Fibroblast of lung (primary cell): ENCODE measurements at regions not wholly inside any gene's neighbourhood (a gene's known extent, or its start where the extent isn't known, plus 50 kb on each side); places are given as distances from the start of the nearest gene placed in this dataset.

ENCODE experiments used
- DNase-seq, 2 donors: peaks; one replicate each; pipeline versions ENCODE4 v3.0.0 to v3.0.0-alpha.2; 2010; ENCODE audit warnings: low read depth in 2 of 2
- H2AFZ ChIP-seq: 2 replicates; pipeline ENCODE4 v1.5.1; 2012; ENCODE audit warnings: low read length, control low read depth, inconsistent platforms
- H3K27ac ChIP-seq: 2 replicates; pipeline ENCODE4 v1.5.1; 2011; ENCODE audit warnings: low read length, control low read depth; ENCODE audit not compliant: insufficient read depth
- H3K27me3 ChIP-seq: 2 replicates; pipeline ENCODE4 v1.5.1; 2011; ENCODE audit warnings: mild to moderate bottlenecking, low read length; ENCODE audit not compliant: control insufficient read depth, insufficient read depth
- H3K36me3 ChIP-seq: 2 replicates; pipeline ENCODE4 v1.5.1; 2011; ENCODE audit warnings: low read length; ENCODE audit not compliant: control insufficient read depth, insufficient read depth
- H3K4me1 ChIP-seq: 2 replicates; pipeline ENCODE4 v1.5.1; 2011; ENCODE audit warnings: low read length; ENCODE audit not compliant: control insufficient read depth, insufficient read depth; ENCODE audit errors: extremely low read depth
- H3K4me2 ChIP-seq: 2 replicates; pipeline ENCODE4 v1.5.1; 2011; ENCODE audit warnings: low read length, control low read depth; ENCODE audit not compliant: insufficient read depth; ENCODE audit errors: extremely low read depth
- H3K4me3 ChIP-seq, 4 experiments: fragments of 200-600 bp in 1 of 4; sonication (generic) in 1 of 4; replicated peaks in 1 of 4; 2 replicates each; pipeline ENCODE4 v1.5.1; 2011 to 2016; ENCODE audit warnings: low read length in 4 of 4, low read depth in 3 of 4, mild to moderate bottlenecking in 3 of 4, control low read depth in 2 of 4, inconsistent platforms in 1 of 4, mixed read lengths in 1 of 4; ENCODE audit not compliant: insufficient read depth in 1 of 4; ENCODE audit errors: control extremely low read depth in 1 of 4
- H3K79me2 ChIP-seq: 2 replicates; pipeline ENCODE4 v1.5.1; 2012; ENCODE audit warnings: mild to moderate bottlenecking, low read length, inconsistent platforms; ENCODE audit not compliant: control insufficient read depth, insufficient read depth
- H3K9ac ChIP-seq: 2 replicates; pipeline ENCODE4 v1.5.1; 2011; ENCODE audit warnings: mild to moderate bottlenecking, low read length, control low read depth; ENCODE audit not compliant: insufficient read depth
- H3K9me3 ChIP-seq: 2 replicates; pipeline ENCODE4 v1.5.1; 2012; ENCODE audit warnings: low read depth, low read length; ENCODE audit not compliant: control insufficient read depth, insufficient read depth
- H4K20me1 ChIP-seq: 2 replicates; pipeline ENCODE4 v1.5.1; 2011; ENCODE audit warnings: low read length; ENCODE audit not compliant: control insufficient read depth, insufficient read depth; ENCODE audit errors: extremely low read depth
- CTCF ChIP-seq, 2 donors: IDR thresholded peaks in 1 of 2; conservative IDR thresholded peaks in 1 of 2; 1 replicate in 1 of 2; 2 replicates in 1 of 2; pipeline ENCODE4 v1.5.1; 2011 to 2012; ENCODE audit warnings: low read length in 2 of 2, control low read depth in 1 of 2, inconsistent platforms in 1 of 2, low read depth in 1 of 2, mild to moderate bottlenecking in 1 of 2
- EZH2 ChIP-seq: IDR thresholded peaks from 2 replicates; pipeline ENCODE4 v1.5.1; 2012; ENCODE audit warnings: low read length, control low read depth, mild to moderate bottlenecking; ENCODE audit errors: missing control alignments

- no peak for DNase-seq
- no peaks in the 10 kb centered on the region for H3K79me2 ChIP-seq
- H4K20me1 ChIP-seq = no peaks in the 10 kb centered on the region
- no peaks in the 10 kb centered on the region for H3K9me3 ChIP-seq
- TF ChIP-seq CTCF (conservative IDR thresholded peaks at IDR 0.05 in 1 of 2, IDR thresholded peaks at IDR 0.05 in 1 of 2; ENCODE audit: low read depth in 1 of 2, low read length in 2 of 2) = no peak
- no peak for TF ChIP-seq EZH2
- no peaks in the 10 kb centered on the region for H3K36me3 ChIP-seq
- H3K27me3 ChIP-seq = no peaks in the 10 kb centered on the region
- no peak overlapping the region for H3K9ac ChIP-seq
- H3K4me3 ChIP-seq = no peak overlapping the region
- H2AFZ ChIP-seq = no peak overlapping the region
- no peak overlapping the region for H3K27ac ChIP-seq
- H3K4me2 ChIP-seq = no peak overlapping the region
- H3K4me1 ChIP-seq = no peaks in the 10 kb centered on the region
Observed at GRCh38 chr3:193914602-193915001, 221.3 kb upstream of the HES1 start.

GRCh38 chr3:193915099-193915498 is 220.8 kb upstream of the HES1 start:
- H3K4me1 ChIP-seq = no peaks in the 10 kb centered on the region
- H3K27ac ChIP-seq = no peak overlapping the region
- H3K27me3 ChIP-seq = no peaks in the 10 kb centered on the region
- H3K4me2 ChIP-seq = no peak overlapping the region
- no peak for DNase-seq
- no peak overlapping the region for H3K9ac ChIP-seq
- no peaks in the 10 kb centered on the region for H3K9me3 ChIP-seq
- no peaks in the 10 kb centered on the region for H3K36me3 ChIP-seq
- no peak overlapping the region for H2AFZ ChIP-seq
- H4K20me1 ChIP-seq = no peaks in the 10 kb centered on the region
- H3K4me3 ChIP-seq = no peak overlapping the region
- no peaks in the 10 kb centered on the region for H3K79me2 ChIP-seq
- TF ChIP-seq EZH2 (no peak), CTCF (conservative IDR thresholded peaks at IDR 0.05 in 1 of 2, IDR thresholded peaks at IDR 0.05 in 1 of 2; ENCODE audit: low read depth in 1 of 2, low read length in 2 of 2) (no peak)

GRCh38 chr3:193915613-193916012 is 220.3 kb upstream of the HES1 start:
- no peaks in the 10 kb centered on the region for H4K20me1 ChIP-seq
- H2AFZ ChIP-seq = no peak overlapping the region
- no peak for TF ChIP-seq EZH2
- TF ChIP-seq CTCF (conservative IDR thresholded peaks at IDR 0.05 in 1 of 2, IDR thresholded peaks at IDR 0.05 in 1 of 2; ENCODE audit: low read depth in 1 of 2, low read length in 2 of 2) = no peak
- no peaks in the 10 kb centered on the region for H3K9me3 ChIP-seq
- H3K4me1 ChIP-seq = no peaks in the 10 kb centered on the region
- H3K79me2 ChIP-seq = no peaks in the 10 kb centered on the region
- no peak overlapping the region for H3K9ac ChIP-seq
- no peak overlapping the region for H3K4me3 ChIP-seq
- DNase-seq = no peak
- H3K36me3 ChIP-seq = no peaks in the 10 kb centered on the region
- H3K4me2 ChIP-seq = no peak overlapping the region
- no peaks in the 10 kb centered on the region for H3K27me3 ChIP-seq
- H3K27ac ChIP-seq = no peak overlapping the region
